Liver (tissue), 8 donors: ENCODE measurements at regions not wholly inside any gene's neighbourhood (a gene's known extent, or its start where the extent isn't known, plus 50 kb on each side); places are given as distances from the start of the nearest gene placed in this dataset.

Experiments
- DNase-seq: peaks from one replicate; pipeline ENCODE4 v3.0.0-alpha.2; 2017; ENCODE audit warnings: low spot score
- H3K27ac ChIP-seq, 2 donors: one replicate each; pipeline ENCODE4 v1.7.0; 2013; ENCODE audit warnings: inconsistent platforms in 2 of 2, low read length in 2 of 2, control low read depth in 1 of 2, low read depth in 1 of 2, mild to moderate bottlenecking in 1 of 2
- H3K27me3 ChIP-seq, 4 donors: one replicate each; pipeline versions ENCODE4 v1.6.1 to v1.7.0; 2013; ENCODE audit warnings: low read length in 3 of 4, inconsistent platforms in 1 of 4, mild to moderate bottlenecking in 1 of 4, moderate library complexity in 1 of 4; ENCODE audit not compliant: control insufficient read depth in 4 of 4, insufficient read depth in 4 of 4
- H3K36me3 ChIP-seq, 4 donors: one replicate each; pipeline versions ENCODE4 v1.6.1 to v1.7.0; 2013; ENCODE audit warnings: low read length in 3 of 4, mild to moderate bottlenecking in 3 of 4, low read depth in 1 of 4, moderate library complexity in 1 of 4; ENCODE audit not compliant: control insufficient read depth in 4 of 4, insufficient read depth in 3 of 4
- H3K4me1 ChIP-seq, 4 donors: one replicate each; pipeline versions ENCODE4 v1.6.1 to v1.7.0; 2013; ENCODE audit warnings: low read length in 3 of 4, mild to moderate bottlenecking in 3 of 4, moderate library complexity in 1 of 4; ENCODE audit not compliant: control insufficient read depth in 4 of 4, insufficient read depth in 4 of 4
- H3K4me3 ChIP-seq, 3 donors: one replicate each; pipeline versions ENCODE4 v1.6.1 to v1.7.0; 2013; ENCODE audit warnings: low read length in 3 of 3, control low read depth in 1 of 3, low read depth in 1 of 3, mild to moderate bottlenecking in 1 of 3
- H3K9ac ChIP-seq, 2 donors: one replicate each; pipeline ENCODE4 v1.7.0; 2013; ENCODE audit warnings: low read length in 2 of 2, mild to moderate bottlenecking in 2 of 2, moderate library complexity in 2 of 2, control low read depth in 1 of 2, low read depth in 1 of 2
- H3K9me3 ChIP-seq, 4 donors: one replicate each; pipeline versions ENCODE4 v1.6.1 to v1.7.0; 2013; ENCODE audit warnings: low read length in 3 of 4; ENCODE audit not compliant: control insufficient read depth in 4 of 4
- EGR1 ChIP-seq, 2 donors: IDR thresholded peaks; 2 replicates each; pipeline ENCODE4 v1.6.1; 2016 to 2018; ENCODE audit warnings: antibody characterized with exemption in 2 of 2, low read depth in 2 of 2
- FOXA1 ChIP-seq: IDR thresholded peaks from 2 replicates; pipeline ENCODE4 v1.6.1; 2016; ENCODE audit warnings: antibody characterized with exemption
- FOXA2 ChIP-seq: IDR thresholded peaks from 2 replicates; pipeline ENCODE4 v1.6.1; 2016; ENCODE audit warnings: antibody characterized with exemption
- GABPA ChIP-seq, 2 donors: IDR thresholded peaks in 1 of 2; conservative IDR thresholded peaks in 1 of 2; 2 replicates each; pipeline ENCODE4 v1.6.1; 2016; ENCODE audit warnings: antibody characterized with exemption in 2 of 2, mild to moderate bottlenecking in 1 of 2, moderate library complexity in 1 of 2
- HNF4A ChIP-seq, 2 donors: conservative IDR thresholded peaks; 2 replicates each; pipeline ENCODE4 v1.6.1; 2016; ENCODE audit warnings: antibody characterized with exemption in 2 of 2, mild to moderate bottlenecking in 2 of 2
- HNF4G ChIP-seq: IDR thresholded peaks from 2 replicates; pipeline ENCODE4 v1.6.1; 2016; ENCODE audit warnings: antibody characterized with exemption
- JUND ChIP-seq, 2 donors: IDR thresholded peaks; 2 replicates each; pipeline ENCODE4 v1.6.1; 2016; ENCODE audit warnings: antibody characterized with exemption in 2 of 2
- MAX ChIP-seq: IDR thresholded peaks from 2 replicates; pipeline ENCODE4 v1.6.1; 2016; ENCODE audit warnings: antibody characterized with exemption
- NR2F2 ChIP-seq: IDR thresholded peaks from 2 replicates; pipeline ENCODE4 v1.6.1; 2016; ENCODE audit warnings: antibody characterized with exemption
- RAD21 ChIP-seq, 2 donors: IDR thresholded peaks; 2 replicates each; pipeline ENCODE4 v1.6.1; 2016; ENCODE audit warnings: antibody characterized with exemption in 2 of 2, mild to moderate bottlenecking in 2 of 2
- REST ChIP-seq: IDR thresholded peaks from 2 replicates; pipeline ENCODE4 v1.6.1; 2016; ENCODE audit warnings: antibody characterized with exemption, mild to moderate bottlenecking
- RXRA ChIP-seq, 2 donors: IDR thresholded peaks; 2 replicates each; pipeline ENCODE4 v1.6.1; 2017 to 2018; ENCODE audit warnings: antibody characterized with exemption in 2 of 2, mild to moderate bottlenecking in 1 of 2
- SP1 ChIP-seq: IDR thresholded peaks from 2 replicates; pipeline ENCODE4 v1.6.1; 2018; ENCODE audit warnings: antibody characterized with exemption, mild to moderate bottlenecking
- TAF1 ChIP-seq: conservative IDR thresholded peaks from 2 replicates; pipeline ENCODE4 v1.6.1; 2016; ENCODE audit warnings: antibody characterized with exemption, mild to moderate bottlenecking
- ZBTB33 ChIP-seq: IDR thresholded peaks from 2 replicates; pipeline ENCODE4 v1.6.1; 2016; ENCODE audit warnings: antibody characterized with exemption
- WGBS: extraction: QIAGEN DNeasy Blood & Tissue Kit; methylation state at CpG from one replicate; pipeline ENCODE4 v1.1.7; 2013; 5-methylcytosine and 5-hydroxymethylcytosine counted together
- TF ChIP-seq, protein P1 (sequence below): IDR thresholded peaks from 2 replicates; pipeline ENCODE4 v1.6.1; 2016; ENCODE audit warnings: antibody characterized with exemption
- TF ChIP-seq, protein P2 (sequence below): fragments of 150-350 bp; IDR thresholded peaks from 2 replicates; pipeline ENCODE4 v1.5.1; 2017; ENCODE audit warnings: improper control_type of control experiment, low read depth, low read length; ENCODE audit not compliant: missing input control
- donor health status: healthy.
- donor health status: healthy.
- donor health status: healthy.
- donor health status: healthy.
- donor health status: healthy.

- no peaks in the 10 kb centered on the region for H3K36me3 ChIP-seq
- no peak overlapping the region for H3K9ac ChIP-seq
- TF ChIP-seq SP1: no peak
- no peak for TF ChIP-seq HNF4A (conservative IDR thresholded peaks at IDR 0.05)
- TF ChIP-seq EGR1 (IDR thresholded peaks at IDR 0.05; ENCODE audit: low read depth in 2 of 2): no peak
- H3K4me1 ChIP-seq: no peaks in the 10 kb centered on the region
- H3K27ac ChIP-seq: no peak overlapping the region
- no peaks in the 10 kb centered on the region for H3K9me3 ChIP-seq
- 98% methylated on average over 3 of the region's 3 CpGs for WGBS
- H3K27me3 ChIP-seq: no peaks in the 10 kb centered on the region
- no peak overlapping the region for H3K4me3 ChIP-seq
- DNase-seq: no peak
These were observed 433.4 kb upstream of the MAF start for GRCh38 chr16:80033783-80034468.

DNA sequence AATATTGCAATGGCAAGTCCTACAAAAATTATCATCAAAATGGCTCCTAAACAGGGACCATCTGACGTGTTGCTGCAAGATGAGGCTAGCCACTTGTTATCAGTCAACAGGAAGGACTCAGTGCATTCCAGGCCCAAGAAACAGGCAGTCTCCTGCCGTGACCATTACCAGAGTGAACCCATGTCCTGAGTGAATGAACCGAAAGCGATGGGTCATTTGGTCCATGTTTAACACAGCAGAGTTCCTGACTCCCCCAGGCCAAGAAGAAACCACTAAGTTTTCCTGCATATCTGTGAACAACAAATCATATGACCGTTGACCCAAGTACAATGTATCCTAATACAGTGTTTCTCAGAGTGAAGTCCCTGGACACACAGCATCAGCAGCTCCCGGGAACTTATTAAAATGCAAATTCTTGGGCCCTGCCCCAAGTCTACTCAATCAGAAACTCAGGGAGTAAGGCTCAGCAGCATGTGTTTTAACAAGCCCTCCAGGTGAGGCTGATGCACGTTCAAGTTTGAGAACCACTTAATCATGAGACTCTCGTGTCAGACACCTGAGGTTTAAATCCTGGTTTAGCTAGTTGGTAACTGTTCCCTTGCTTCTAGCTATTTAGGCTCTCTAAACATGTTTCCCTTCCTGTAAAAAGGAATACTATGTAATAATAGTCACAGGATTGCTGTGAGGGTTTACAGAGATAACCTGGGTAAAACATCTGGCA is 429.4 kb upstream of the MAF start:
- Histone ChIP-seq H3K27me3 (no peaks in the 10 kb centered on the region), H3K9ac (no peak overlapping the region), H3K4me1 (no peaks in the 10 kb centered on the region), H3K9me3 (no peaks in the 10 kb centered on the region), H3K36me3 (no peaks in the 10 kb centered on the region), H3K27ac (peak overlapping the region in 1 of 2 donors; percentile 17), H3K4me3 (no peak overlapping the region)
- 86% methylated on average over 8 of the region's 8 CpGs for WGBS
- TF ChIP-seq GABPA (IDR thresholded peaks at IDR 0.05 in 1 of 2, conservative IDR thresholded peaks at IDR 0.05 in 1 of 2) (no peak), JUND (IDR thresholded peaks at IDR 0.05) (no peak), FOXA1 (no peak), HNF4A (conservative IDR thresholded peaks at IDR 0.05) (no peak), TAF1 (no peak), REST (no peak), NR2F2 (peak; percentile 39), MAX (no peak), HNF4G (no peak), SP1 (no peak), RAD21 (IDR thresholded peaks at IDR 0.05) (no peak), ZBTB33 (no peak), EGR1 (IDR thresholded peaks at IDR 0.05; ENCODE audit: low read depth in 2 of 2) (no peak), RXRA (IDR thresholded peaks at IDR 0.05) (peak; percentile 46 to 66), FOXA2 (no peak)
- TF ChIP-seq, protein P1, sequence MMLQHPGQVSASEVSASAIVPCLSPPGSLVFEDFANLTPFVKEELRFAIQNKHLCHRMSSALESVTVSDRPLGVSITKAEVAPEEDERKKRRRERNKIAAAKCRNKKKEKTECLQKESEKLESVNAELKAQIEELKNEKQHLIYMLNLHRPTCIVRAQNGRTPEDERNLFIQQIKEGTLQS: no peak
- TF ChIP-seq, protein P2, sequence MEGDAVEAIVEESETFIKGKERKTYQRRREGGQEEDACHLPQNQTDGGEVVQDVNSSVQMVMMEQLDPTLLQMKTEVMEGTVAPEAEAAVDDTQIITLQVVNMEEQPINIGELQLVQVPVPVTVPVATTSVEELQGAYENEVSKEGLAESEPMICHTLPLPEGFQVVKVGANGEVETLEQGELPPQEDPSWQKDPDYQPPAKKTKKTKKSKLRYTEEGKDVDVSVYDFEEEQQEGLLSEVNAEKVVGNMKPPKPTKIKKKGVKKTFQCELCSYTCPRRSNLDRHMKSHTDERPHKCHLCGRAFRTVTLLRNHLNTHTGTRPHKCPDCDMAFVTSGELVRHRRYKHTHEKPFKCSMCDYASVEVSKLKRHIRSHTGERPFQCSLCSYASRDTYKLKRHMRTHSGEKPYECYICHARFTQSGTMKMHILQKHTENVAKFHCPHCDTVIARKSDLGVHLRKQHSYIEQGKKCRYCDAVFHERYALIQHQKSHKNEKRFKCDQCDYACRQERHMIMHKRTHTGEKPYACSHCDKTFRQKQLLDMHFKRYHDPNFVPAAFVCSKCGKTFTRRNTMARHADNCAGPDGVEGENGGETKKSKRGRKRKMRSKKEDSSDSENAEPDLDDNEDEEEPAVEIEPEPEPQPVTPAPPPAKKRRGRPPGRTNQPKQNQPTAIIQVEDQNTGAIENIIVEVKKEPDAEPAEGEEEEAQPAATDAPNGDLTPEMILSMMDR: no peak
- DNase-seq: no peak
